Dendritic cell treated with granulocyte-macrophage colony-stimulating factor and Interleukin-4, amounts not matched to agents 40 ng/mL and 50 ng/mL, for 4 days (primary cell): ENCODE measurements at regions not wholly inside any gene's neighbourhood (a gene's known extent, or its start where the extent isn't known, plus 50 kb on each side); places are given as distances from the start of the nearest gene placed in this dataset.
"Not testable (repeated sequence)": the region's sequence is repeated elsewhere in the genome, so short reads cannot be mapped to it uniquely, and the experiment has no call there.

Source experiments
- H3K27ac Mint-ChIP-seq: one replicate; pipeline ENCODE4 v1.8.0; 2022; ENCODE audit warnings: mild to moderate bottlenecking, mixed read lengths
- H3K27me3 Mint-ChIP-seq: one replicate; pipeline ENCODE4 v1.8.0; 2022; ENCODE audit warnings: mild to moderate bottlenecking, mixed read lengths
- H3K36me3 Mint-ChIP-seq: one replicate; pipeline ENCODE4 v1.8.0; 2022; ENCODE audit warnings: low read depth, mixed read lengths
- H3K4me1 Mint-ChIP-seq: one replicate; pipeline ENCODE4 v1.8.0; 2022; ENCODE audit warnings: low read depth, mixed read lengths
- H3K4me3 Mint-ChIP-seq: one replicate; pipeline ENCODE4 v1.8.0; 2022; ENCODE audit warnings: mild to moderate bottlenecking, moderate library complexity, mixed read lengths
- H3K9me3 Mint-ChIP-seq: one replicate; pipeline ENCODE4 v1.8.0; 2022; ENCODE audit warnings: mixed read lengths
- intact Hi-C: fragments of 100-400 bp; cut with micrococcal nuclease; formaldehyde crosslinking; loops from one replicate; pipeline ENCODE4 v1.15.0; 2022

DNA sequence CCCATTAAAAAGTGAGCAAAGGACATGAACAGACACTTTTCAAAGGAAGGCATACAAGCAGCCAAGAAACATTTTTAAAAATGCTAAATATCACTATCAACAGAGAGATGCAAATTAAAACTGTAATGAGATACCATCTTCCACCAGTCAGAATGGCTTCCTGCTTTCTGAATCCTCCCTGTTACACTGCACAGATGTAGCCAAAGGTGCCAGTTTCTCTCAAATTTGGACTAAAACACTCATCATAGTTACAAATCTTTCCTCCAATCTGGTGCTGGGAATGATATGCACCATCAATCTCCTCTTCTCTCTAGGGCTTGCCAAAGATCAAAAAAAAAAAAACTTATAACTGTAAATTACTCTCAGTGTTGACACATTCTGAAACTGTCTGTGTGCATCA lies 311.8 kb upstream of the CLEC14A start:
- peaks cover 9% of the 10 kb centered on the region for H3K9me3 Mint-ChIP-seq
- H3K27ac Mint-ChIP-seq = no peak overlapping the region
- no peak overlapping the region for H3K4me3 Mint-ChIP-seq
- intact Hi-C loops = no loop called here
- no peaks in the 10 kb centered on the region for H3K36me3 Mint-ChIP-seq
- H3K27me3 Mint-ChIP-seq = no peaks in the 10 kb centered on the region
- no peaks in the 10 kb centered on the region for H3K4me1 Mint-ChIP-seq

- intact Hi-C loops = no loop called here
- Mint-ChIP-seq H3K27ac (no peak overlapping the region), H3K36me3 (no peaks in the 10 kb centered on the region), H3K27me3 (no peaks in the 10 kb centered on the region), H3K4me3 (no peak overlapping the region), H3K4me1 (no peaks in the 10 kb centered on the region), H3K9me3 (peaks cover 40% of the 10 kb centered on the region)
These were observed 305.8 kb upstream of the CLEC14A start for GRCh38 chr14:38561657-38562056.

GRCh38 chr14:38559711-38560110 lies 303.8 kb upstream of the CLEC14A start:
- intact Hi-C loops = no loop called here

DNA sequence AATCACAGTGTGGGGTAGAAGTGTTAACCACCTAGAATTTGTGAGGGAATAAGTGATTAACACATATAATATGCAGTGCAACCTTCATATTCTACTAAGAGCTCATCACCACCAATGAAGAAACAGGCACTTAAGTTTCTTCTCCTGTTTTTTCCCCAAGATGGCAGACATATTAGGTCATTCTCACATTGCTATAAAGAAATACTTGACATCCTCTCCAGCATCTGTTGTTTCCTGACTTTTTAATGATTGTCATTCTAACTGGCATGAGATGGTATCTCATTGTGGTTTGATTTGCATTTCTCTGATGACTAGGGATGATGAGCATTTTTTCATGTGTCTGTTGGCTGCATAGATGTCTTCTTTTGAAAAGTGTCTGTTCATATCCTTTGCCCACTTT lies 301.5 kb upstream of the CLEC14A start:
- H3K36me3 Mint-ChIP-seq, H3K4me1 Mint-ChIP-seq, H3K27me3 Mint-ChIP-seq, intact Hi-C loops, H3K27ac Mint-ChIP-seq, H3K4me3 Mint-ChIP-seq: not testable (repeated sequence)
- peaks cover 31% of the 10 kb centered on the region for H3K9me3 Mint-ChIP-seq

More at GRCh38 chr14:38559711-38560110, 303.8 kb upstream of the CLEC14A start:
- Mint-ChIP-seq H3K9me3 (peaks cover 40% of the 10 kb centered on the region), H3K27ac (no peak overlapping the region), H3K4me1 (no peaks in the 10 kb centered on the region), H3K4me3 (no peak overlapping the region), H3K36me3 (no peaks in the 10 kb centered on the region), H3K27me3 (no peaks in the 10 kb centered on the region)

DNA sequence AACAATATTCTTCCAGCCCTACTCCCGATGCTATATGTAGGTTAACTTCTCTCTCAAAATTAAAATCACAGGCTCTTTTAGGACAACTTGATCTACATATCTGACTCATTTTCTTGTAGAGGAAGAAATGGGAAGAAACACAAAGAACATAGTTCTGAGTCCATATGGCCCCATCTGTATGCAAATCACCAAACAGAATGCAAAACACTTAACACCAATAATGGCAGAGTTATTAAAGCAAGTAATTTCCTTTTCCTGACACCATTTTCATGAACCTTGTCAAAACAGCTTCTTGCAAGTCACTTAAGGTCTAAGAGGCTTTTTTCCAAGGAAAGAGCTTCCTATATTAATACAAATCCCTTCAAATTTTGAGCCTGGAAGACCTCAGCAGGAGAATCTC lies 300.4 kb upstream of the CLEC14A start:
- Mint-ChIP-seq H3K27ac (no peak overlapping the region), H3K36me3 (no peaks in the 10 kb centered on the region), H3K9me3 (peaks cover 22% of the 10 kb centered on the region), H3K27me3 (no peaks in the 10 kb centered on the region), H3K4me3 (no peak overlapping the region), H3K4me1 (no peaks in the 10 kb centered on the region)
- intact Hi-C loops = no loop called here

DNA sequence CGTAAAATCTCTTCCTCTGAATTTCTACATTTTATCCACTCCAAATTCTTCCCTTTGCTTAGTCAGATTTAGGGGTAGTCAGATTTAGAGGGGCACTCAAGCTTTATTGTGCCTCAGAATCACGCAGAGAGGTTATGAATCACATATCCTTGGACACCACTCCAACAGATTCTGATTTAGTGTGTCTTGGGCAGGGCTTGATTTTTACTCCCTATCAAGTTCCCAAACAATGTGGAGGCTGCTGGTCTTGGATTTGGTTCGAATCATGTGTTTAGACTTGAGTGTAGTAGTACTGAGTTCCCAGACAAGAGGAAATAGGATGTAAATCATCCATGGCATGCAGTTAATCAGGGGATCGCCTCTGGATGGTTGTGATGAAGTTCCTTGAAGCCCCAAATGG lies 298.1 kb upstream of the CLEC14A start:
- Mint-ChIP-seq H3K4me1 (no peaks in the 10 kb centered on the region), H3K27me3 (no peaks in the 10 kb centered on the region), H3K4me3 (no peak overlapping the region), H3K27ac (no peak overlapping the region), H3K36me3 (no peaks in the 10 kb centered on the region), H3K9me3 (peaks cover 7% of the 10 kb centered on the region)
- intact Hi-C loops = no loop called here

- Mint-ChIP-seq H3K36me3 (no peaks in the 10 kb centered on the region), H3K27me3 (no peaks in the 10 kb centered on the region), H3K4me3 (no peak overlapping the region), H3K9me3 (peaks cover 2% of the 10 kb centered on the region), H3K27ac (no peak overlapping the region), H3K4me1 (no peaks in the 10 kb centered on the region)
- intact Hi-C loops = no loop called here
These were observed 297.7 kb upstream of the CLEC14A start for GRCh38 chr14:38553586-38553985.

- H3K27me3 Mint-ChIP-seq = no peaks in the 10 kb centered on the region
- H3K36me3 Mint-ChIP-seq = no peaks in the 10 kb centered on the region
- no peaks in the 10 kb centered on the region for H3K4me1 Mint-ChIP-seq
- H3K4me3 Mint-ChIP-seq = no peak overlapping the region
- no peak overlapping the region for H3K27ac Mint-ChIP-seq
- intact Hi-C loops = no loop called here
- no peaks in the 10 kb centered on the region for H3K9me3 Mint-ChIP-seq
These were observed 293.7 kb upstream of the CLEC14A start for GRCh38 chr14:38549564-38549963.

GRCh38 chr14:38547961-38548490 lies 292.1 kb upstream of the CLEC14A start:
- Mint-ChIP-seq H3K36me3 (no peaks in the 10 kb centered on the region), H3K9me3 (peaks cover 8% of the 10 kb centered on the region)
- intact Hi-C loops = no loop called here

DNA sequence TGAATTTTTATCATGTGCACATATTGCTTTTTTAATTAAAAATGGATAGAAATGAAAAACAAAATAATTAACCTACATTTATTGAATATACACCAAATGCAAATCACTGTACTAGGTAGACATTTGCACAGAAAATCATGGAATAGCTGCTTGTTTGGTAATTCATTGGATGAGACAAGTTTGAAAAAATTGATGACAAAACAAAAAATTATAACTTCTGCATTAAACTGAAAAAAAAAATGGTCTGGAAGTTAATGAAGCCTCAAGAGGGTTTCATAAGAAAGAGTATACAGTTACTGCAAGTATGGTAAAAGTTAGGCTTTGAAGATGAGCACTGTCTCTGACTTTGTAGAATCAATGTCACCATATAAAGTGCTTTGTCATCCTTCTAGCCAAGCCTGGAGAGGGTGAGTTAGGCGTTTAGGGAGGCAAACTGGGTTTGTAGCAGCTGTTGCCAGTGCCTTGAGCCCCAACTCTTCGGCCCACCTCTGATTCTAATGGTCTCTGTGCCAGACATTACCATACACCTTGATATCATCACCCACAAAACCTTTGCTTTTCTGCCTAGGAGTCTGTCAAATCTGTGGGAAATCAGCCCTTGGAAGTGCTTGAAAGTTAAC lies 291.1 kb upstream of the CLEC14A start:
- Mint-ChIP-seq H3K27ac (no peak overlapping the region), H3K27me3 (no peaks in the 10 kb centered on the region), H3K4me3 (no peak overlapping the region), H3K36me3 (no peaks in the 10 kb centered on the region), H3K9me3 (peaks cover 8% of the 10 kb centered on the region), H3K4me1 (no peaks in the 10 kb centered on the region)
- intact Hi-C loops = no loop called here

More at GRCh38 chr14:38547961-38548490, 292.1 kb upstream of the CLEC14A start:
- H3K27me3 Mint-ChIP-seq = no peaks in the 10 kb centered on the region
- H3K4me1 Mint-ChIP-seq = no peaks in the 10 kb centered on the region
- no peak overlapping the region for H3K4me3 Mint-ChIP-seq
- H3K27ac Mint-ChIP-seq = no peak overlapping the region

GRCh38 chr14:38544776-38545175 lies 288.9 kb upstream of the CLEC14A start:
- H3K4me1 Mint-ChIP-seq = no peaks in the 10 kb centered on the region
- H3K27me3 Mint-ChIP-seq = no peaks in the 10 kb centered on the region
- H3K9me3 Mint-ChIP-seq = peaks cover 8% of the 10 kb centered on the region
- no peak overlapping the region for H3K4me3 Mint-ChIP-seq
- no peak overlapping the region for H3K27ac Mint-ChIP-seq
- H3K36me3 Mint-ChIP-seq = no peaks in the 10 kb centered on the region
- intact Hi-C loops = no loop called here

DNA sequence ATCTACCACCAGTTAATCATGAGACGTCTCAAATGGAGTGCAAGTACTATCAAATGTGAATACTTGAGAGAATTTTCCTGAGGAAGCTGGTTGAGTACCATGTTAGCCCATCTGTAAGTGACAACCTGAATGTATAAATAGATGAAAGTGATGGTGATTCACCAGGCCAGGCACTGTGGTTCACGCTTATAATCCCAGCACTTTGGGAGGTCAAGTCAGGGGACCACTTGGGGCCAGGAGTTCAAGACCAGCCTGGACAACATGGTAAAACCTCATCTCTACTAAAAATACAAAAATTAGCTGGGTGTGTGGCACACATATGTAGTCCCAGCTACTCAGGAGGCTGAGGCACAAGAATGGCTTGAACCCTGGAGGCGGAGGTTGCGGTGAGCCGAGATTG lies 288.0 kb upstream of the CLEC14A start:
- H3K4me1 Mint-ChIP-seq, H3K27ac Mint-ChIP-seq, H3K4me3 Mint-ChIP-seq, H3K36me3 Mint-ChIP-seq, intact Hi-C loops, H3K27me3 Mint-ChIP-seq, H3K9me3 Mint-ChIP-seq: not testable (repeated sequence)

DNA sequence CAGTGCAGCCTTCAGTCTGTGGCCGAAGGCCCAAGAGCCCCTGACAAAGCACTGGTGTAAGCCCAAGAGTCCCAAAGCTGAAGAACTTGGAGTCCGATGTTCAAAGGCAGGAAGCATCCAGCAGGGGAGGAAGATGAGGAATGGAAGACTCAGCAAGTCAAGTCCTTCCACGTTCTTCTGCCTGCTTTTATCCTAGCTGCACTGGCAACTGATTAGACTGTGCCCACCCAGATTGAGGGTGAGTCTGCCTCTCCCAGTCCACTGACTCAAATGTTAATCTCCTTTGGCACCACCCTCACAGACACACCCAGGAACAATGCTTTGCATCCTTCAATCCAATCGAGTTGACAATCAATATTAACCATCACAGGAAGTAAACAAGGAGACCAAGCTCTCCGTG lies 282.2 kb upstream of the CLEC14A start:
- H3K4me1 Mint-ChIP-seq, H3K27ac Mint-ChIP-seq, intact Hi-C loops, H3K36me3 Mint-ChIP-seq, H3K27me3 Mint-ChIP-seq, H3K9me3 Mint-ChIP-seq, H3K4me3 Mint-ChIP-seq: not testable (repeated sequence)

DNA sequence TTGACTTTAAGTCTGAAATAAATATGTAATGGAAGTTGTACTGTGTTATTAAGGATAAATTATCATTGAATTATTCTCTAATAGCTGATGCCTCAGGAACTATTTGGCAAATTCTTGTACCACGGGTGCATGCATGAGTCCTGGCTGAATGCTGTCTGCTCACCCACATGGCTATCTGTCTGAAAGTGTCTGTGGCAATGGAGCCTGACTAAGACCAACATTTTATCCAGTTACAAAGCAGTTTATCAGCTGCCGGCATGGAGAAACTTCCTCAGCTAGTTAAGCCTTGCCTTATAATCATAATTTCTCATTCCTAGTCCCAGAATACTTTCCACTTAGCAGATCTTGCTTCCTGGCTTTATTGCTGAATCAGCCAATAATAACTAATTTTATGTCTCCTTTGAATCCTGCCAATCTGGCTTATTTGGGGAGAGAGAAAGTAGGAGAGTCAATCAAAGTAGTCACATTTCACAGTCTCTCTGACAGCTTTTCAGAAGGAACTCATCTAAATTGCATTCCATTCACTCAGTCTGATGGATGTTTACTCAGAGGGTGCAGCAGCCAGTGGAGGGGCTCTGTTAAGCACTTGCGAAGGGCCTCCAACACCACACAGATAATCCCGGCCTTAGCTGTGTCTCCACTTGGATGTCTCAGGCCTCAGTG lies 280.6 kb upstream of the CLEC14A start:
- no peaks in the 10 kb centered on the region for H3K27me3 Mint-ChIP-seq
- no peaks in the 10 kb centered on the region for H3K4me1 Mint-ChIP-seq
- H3K36me3 Mint-ChIP-seq = no peaks in the 10 kb centered on the region
- no peaks in the 10 kb centered on the region for H3K9me3 Mint-ChIP-seq
- H3K4me3 Mint-ChIP-seq = no peak overlapping the region
- intact Hi-C loops = no loop called here
- no peak overlapping the region for H3K27ac Mint-ChIP-seq

GRCh38 chr14:38528582-38528981 lies 272.7 kb upstream of the CLEC14A start:
- Mint-ChIP-seq H3K27ac (no peak overlapping the region), H3K4me1 (no peaks in the 10 kb centered on the region), H3K36me3 (no peaks in the 10 kb centered on the region), H3K9me3 (peaks cover 31% of the 10 kb centered on the region), H3K4me3 (no peak overlapping the region), H3K27me3 (no peaks in the 10 kb centered on the region)
- intact Hi-C loops = no loop called here
